WI38 (cell line): ENCODE measurements at regions not wholly inside any gene's neighbourhood (a gene's known extent, or its start where the extent isn't known, plus 50 kb on each side); places are given as distances from the start of the nearest gene placed in this dataset.

ENCODE experiments used
- H3K4me3 ChIP-seq: 2 replicates; pipeline ENCODE4 v1.5.1; 2011; ENCODE audit warnings: low read depth, mild to moderate bottlenecking, control low read depth, low read length
- TF ChIP-seq, protein P1 (sequence below): IDR thresholded peaks from 2 replicates; pipeline ENCODE4 v1.5.1; 2012; ENCODE audit warnings: low read depth, mild to moderate bottlenecking, control low read depth, low read length

DNA sequence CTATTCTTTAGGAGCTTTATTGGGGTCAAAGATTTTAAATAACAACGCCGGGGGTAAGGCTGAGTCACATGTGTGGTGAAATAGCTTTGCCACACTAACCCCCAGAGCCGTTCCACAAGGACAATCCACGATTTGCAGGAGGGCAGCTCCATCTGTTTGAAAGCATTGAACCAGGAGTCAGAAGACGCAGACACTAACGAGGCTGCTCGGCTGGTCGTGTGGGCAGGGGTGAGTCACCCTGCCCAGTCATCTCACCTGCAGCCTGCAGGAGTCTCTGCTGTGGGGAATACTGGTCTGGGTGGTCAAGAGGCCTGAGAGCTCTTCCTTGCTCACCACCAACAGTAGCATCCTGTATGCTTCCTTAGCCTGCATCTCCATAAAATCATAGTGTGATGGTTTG lies 149.2 kb upstream of the NCK2 start:
- TF ChIP-seq, protein P1, sequence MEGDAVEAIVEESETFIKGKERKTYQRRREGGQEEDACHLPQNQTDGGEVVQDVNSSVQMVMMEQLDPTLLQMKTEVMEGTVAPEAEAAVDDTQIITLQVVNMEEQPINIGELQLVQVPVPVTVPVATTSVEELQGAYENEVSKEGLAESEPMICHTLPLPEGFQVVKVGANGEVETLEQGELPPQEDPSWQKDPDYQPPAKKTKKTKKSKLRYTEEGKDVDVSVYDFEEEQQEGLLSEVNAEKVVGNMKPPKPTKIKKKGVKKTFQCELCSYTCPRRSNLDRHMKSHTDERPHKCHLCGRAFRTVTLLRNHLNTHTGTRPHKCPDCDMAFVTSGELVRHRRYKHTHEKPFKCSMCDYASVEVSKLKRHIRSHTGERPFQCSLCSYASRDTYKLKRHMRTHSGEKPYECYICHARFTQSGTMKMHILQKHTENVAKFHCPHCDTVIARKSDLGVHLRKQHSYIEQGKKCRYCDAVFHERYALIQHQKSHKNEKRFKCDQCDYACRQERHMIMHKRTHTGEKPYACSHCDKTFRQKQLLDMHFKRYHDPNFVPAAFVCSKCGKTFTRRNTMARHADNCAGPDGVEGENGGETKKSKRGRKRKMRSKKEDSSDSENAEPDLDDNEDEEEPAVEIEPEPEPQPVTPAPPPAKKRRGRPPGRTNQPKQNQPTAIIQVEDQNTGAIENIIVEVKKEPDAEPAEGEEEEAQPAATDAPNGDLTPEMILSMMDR, result no peak

DNA sequence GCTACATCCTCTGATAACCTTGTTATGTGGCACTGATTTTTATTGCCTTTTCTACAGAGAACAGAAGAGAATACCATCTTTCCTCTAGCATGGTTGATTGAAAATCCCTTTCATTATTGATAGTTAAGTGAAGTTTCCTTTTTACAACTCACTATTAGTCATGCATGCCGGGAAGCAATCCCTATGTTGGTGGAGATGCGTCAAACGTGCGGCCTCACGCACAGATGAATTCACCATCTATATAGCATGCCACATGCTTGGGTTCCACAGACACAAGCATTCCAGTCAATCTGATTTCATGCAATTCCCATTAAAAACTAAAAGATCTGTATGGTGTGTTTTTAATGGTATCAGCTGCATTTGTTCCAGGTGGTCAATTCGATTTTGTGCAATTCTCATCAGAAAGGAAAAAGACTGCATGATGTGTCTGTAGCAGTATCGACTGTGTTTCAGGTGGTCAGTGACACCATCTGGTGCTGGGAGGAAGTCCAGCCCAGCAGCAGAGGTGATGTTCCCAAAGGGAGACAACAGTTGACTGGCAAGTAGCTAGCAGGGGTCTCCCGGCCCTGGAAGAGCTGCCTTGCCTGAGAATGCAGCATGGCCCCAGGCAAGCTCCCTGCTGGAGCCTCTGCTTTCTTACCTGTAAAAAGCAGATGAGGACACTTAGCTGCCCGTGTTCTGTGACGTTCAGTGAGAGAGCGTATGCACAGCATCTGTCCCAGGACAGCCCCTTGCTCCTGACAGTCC lies 151.3 kb upstream of the NCK2 start:
- TF ChIP-seq, protein P1, result no peak
- no peak overlapping the region for H3K4me3 ChIP-seq

More for the DNA sequence above, 149.2 kb upstream of the NCK2 start:
- H3K4me3 ChIP-seq, result no peak overlapping the region

DNA sequence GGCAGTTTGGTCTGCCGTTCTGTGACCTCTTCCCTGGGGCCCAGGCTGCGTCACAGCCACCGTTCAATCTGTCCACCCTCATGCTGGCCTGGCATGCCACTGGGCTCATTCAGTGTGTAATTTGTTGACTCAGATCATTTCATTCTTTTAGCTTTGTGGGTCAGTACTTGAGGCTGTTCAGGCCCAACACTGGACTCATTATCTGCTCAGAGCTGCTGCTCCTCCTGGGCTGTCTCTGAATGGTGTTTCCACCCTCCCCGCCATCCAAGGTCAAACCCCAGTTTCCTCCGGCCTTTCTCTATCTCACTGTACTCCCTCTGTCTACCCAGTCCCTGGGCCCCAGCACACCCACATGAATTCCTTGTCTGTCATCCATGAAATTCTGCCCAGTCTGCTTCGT lies 152.4 kb upstream of the NCK2 start:
- TF ChIP-seq, protein P1, result no peak
- H3K4me3 ChIP-seq, result no peak overlapping the region

DNA sequence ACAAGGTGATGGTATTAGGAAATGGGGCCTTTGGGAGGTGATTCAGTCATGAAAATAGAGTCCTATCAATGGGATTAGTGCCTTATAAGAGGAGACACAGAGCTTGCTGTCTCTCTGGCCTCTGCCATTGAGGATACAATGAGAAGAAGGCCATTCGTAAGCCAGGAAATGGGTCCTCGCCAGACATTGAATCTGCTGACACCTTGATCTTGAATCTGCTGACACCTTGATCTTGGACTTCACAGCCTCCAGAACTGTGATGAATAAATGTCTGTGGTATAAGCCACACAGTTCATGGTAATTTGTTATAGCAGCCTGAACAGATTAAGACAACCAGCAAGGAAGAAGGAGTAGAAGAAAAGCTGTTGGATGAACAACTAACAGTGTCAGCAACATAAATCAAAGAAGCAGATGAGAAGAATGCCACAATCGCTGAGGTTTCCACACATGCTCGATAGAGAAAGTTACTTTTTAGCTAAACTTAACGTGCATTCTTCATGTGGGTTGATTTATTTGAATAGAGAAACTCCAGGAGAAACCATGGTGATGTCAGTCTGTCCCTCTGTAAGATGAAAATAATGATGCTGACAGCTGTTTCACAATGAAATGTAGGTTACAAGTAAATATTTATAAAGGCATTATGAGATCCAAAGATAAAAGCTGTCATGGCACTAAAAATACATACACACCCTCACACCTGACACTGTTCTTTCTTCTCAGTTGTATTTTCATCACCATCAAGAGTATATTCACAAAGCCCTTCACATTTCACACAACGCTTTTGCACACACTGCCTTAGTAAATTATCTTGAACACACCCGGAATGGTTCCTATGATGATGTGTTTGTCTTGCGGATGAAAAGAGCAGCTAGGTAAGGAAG lies 153.7 kb upstream of the NCK2 start:
- TF ChIP-seq, protein P1, result no peak
- no peak overlapping the region for H3K4me3 ChIP-seq

DNA sequence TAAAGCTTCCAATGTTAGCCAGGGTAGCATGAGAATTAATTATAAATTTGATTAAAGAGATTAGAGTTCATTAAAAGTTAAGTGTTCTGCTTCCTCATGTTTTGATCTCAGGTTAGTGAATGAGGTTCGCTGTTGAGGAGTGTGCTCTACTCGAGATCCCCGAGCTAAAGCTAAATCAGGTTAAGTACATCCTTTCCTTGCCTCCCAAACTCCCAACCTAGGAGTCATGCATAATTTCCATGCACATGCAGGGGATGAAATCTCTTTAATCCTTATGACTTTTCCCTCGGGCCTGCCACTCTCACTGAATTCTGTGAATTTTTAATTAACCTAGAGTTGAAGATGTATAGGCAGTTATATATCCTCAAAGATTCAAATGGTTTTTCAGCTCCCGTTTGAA lies 156.1 kb upstream of the NCK2 start:
- H3K4me3 ChIP-seq, result no peak overlapping the region
- TF ChIP-seq, protein P1, result no peak

DNA sequence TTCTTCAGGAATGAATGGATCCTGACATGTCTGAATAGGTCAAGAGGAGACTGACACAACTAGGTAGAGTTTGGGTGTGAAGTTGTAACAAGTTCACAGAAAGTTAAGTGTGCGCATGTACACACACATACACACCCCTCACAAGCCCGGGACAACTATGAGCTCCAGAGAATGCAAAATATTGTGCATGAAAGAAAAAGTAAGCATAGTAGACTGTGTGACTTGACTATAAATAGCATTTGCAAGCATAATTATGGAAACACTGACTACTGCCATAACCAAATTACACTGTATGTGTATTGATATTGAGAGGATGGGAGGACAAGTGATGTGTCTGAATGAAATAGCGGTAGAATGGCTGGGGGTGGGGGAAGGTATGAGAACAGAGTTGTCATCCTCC lies 157.1 kb upstream of the NCK2 start:
- TF ChIP-seq, protein P1, result no peak
- H3K4me3 ChIP-seq, result no peak overlapping the region
